NT2/D1 (cell line): ENCODE measurements at regions not wholly inside any gene's neighbourhood (a gene's known extent, or its start where the extent isn't known, plus 50 kb on each side); places are given as distances from the start of the nearest gene placed in this dataset.

Experiments used
- DNase-seq: peaks from one replicate; pipeline ENCODE4 v3.0.0-alpha.2; 2011; ENCODE audit warnings: low read depth, low spot score
- H3K27me3 ChIP-seq: 2 replicates; pipeline ENCODE4 v1.6.0; 2011; ENCODE audit warnings: mild to moderate bottlenecking; ENCODE audit not compliant: insufficient read length, insufficient read depth
- H3K36me3 ChIP-seq: 2 replicates; pipeline ENCODE4 v1.6.1; 2011; ENCODE audit warnings: mild to moderate bottlenecking, low read length, mixed read lengths; ENCODE audit not compliant: insufficient read depth, insufficient read length
- H3K4me1 ChIP-seq: 2 replicates; pipeline ENCODE4 v1.5.1; 2011; ENCODE audit not compliant: insufficient read depth, insufficient read length
- H3K4me3 ChIP-seq: 2 replicates; pipeline ENCODE4 v1.5.1; 2011; ENCODE audit warnings: low read depth; ENCODE audit not compliant: insufficient read length
- H3K9ac ChIP-seq: 2 replicates; pipeline ENCODE4 v1.6.0; 2011; ENCODE audit warnings: low read depth; ENCODE audit not compliant: insufficient read length
- H3K9me3 ChIP-seq: 2 replicates; pipeline ENCODE4 v1.5.1; 2011; ENCODE audit warnings: mild to moderate bottlenecking, low read length; ENCODE audit not compliant: insufficient read depth
- SUZ12 ChIP-seq: IDR thresholded peaks from 2 replicates; pipeline ENCODE4 v1.6.1; 2011; ENCODE audit not compliant: insufficient read length, insufficient read depth; ENCODE audit errors: extremely low read depth
- YY1 ChIP-seq: IDR thresholded peaks from 2 replicates; pipeline ENCODE4 v1.6.1; 2011; ENCODE audit not compliant: insufficient read length, insufficient read depth
- ZNF274 ChIP-seq: IDR thresholded peaks from 2 replicates; pipeline ENCODE4 v1.6.1; 2011; ENCODE audit warnings: mild to moderate bottlenecking, low read depth, low read length

DNA sequence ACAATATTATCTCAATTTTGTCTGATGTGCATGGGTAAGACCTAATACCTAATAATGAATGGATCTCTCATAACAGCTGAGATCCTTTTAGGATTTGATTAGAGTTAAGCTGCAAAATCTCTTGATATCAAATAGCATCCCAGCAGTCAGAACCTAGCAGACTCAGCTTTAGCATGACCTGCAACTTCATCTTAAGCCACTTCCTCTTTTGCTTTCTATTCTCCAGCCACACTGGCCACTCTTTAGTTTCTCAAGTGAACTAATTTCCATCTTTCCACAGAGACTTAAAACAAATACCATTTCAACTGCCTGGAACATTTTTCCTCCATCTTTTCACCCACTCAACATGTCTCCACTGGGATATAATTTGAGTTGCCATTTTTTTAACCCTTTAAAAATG lies 1251.6 kb upstream of the ZEB2 start:
- Histone ChIP-seq H3K4me3 (no peak overlapping the region), H3K4me1 (no peaks in the 10 kb centered on the region), H3K9ac (no peak overlapping the region), H3K36me3 (no peaks in the 10 kb centered on the region), H3K27me3 (no peaks in the 10 kb centered on the region), H3K9me3 (no peaks in the 10 kb centered on the region)
- DNase-seq, result no peak
- TF ChIP-seq YY1 (no peak), ZNF274 (no peak), SUZ12 (no peak)

- Histone ChIP-seq H3K27me3 (no peaks in the 10 kb centered on the region), H3K9me3 (no peaks in the 10 kb centered on the region), H3K9ac (no peak overlapping the region), H3K36me3 (no peaks in the 10 kb centered on the region), H3K4me1 (no peaks in the 10 kb centered on the region), H3K4me3 (no peak overlapping the region)
- DNase-seq, result no peak
- TF ChIP-seq YY1 (no peak), ZNF274 (no peak), SUZ12 (no peak)
Observed at GRCh38 chr2:145769011-145769716, 1249.2 kb upstream of the ZEB2 start.

DNA sequence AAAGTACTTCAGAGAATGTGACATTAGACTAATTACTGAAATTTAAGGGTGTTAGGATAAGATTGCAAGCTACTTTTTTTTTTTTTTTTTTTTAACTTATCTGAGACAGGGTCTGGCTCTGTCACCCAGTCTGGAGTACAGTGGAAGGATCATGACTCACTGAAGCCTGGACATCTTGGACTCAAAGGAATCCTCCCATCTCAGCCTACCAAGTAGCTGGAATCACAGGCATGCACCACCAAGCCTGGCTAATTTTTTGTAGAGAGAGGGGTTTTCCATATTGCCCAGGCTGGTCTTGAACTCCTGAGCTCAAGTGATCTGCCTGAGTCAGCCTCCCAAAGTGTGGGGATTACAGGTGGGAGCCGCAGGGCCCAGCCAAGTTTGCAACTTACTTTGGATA lies 1246.0 kb upstream of the ZEB2 start:
- no peak overlapping the region for H3K9ac ChIP-seq
- H3K27me3 ChIP-seq, result no peaks in the 10 kb centered on the region
- DNase-seq, result no peak
- H3K9me3 ChIP-seq, result no peaks in the 10 kb centered on the region
- H3K4me3 ChIP-seq, result no peak overlapping the region
- TF ChIP-seq ZNF274, result no peak
- TF ChIP-seq YY1, result no peak
- TF ChIP-seq SUZ12, result no peak
- H3K36me3 ChIP-seq, result no peaks in the 10 kb centered on the region
- no peaks in the 10 kb centered on the region for H3K4me1 ChIP-seq

DNA sequence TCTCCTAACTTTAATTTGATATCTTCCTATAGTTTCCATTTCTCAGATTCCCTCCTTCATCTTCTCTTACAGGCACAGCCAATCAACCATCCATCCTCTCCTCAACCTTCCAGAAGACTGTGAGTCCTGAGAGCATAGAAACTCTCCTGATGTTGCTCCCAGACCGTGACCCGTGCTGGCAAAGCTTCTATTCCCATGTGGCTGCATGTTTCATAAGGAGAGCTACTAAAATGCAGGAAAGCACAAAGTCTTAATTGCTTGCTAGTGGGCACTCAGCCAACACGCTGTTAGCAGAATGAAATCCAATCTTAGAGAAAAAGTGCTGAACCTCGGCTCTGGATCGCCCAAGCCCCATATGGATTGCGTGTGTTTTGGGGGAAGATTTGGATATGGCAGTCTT lies 1244.7 kb upstream of the ZEB2 start:
- Histone ChIP-seq H3K27me3 (no peaks in the 10 kb centered on the region), H3K9me3 (no peaks in the 10 kb centered on the region), H3K36me3 (no peaks in the 10 kb centered on the region), H3K4me1 (no peaks in the 10 kb centered on the region), H3K4me3 (no peak overlapping the region), H3K9ac (no peak overlapping the region)
- no peak for DNase-seq
- TF ChIP-seq SUZ12, result no peak
- TF ChIP-seq ZNF274, result no peak
- no peak for TF ChIP-seq YY1

DNA sequence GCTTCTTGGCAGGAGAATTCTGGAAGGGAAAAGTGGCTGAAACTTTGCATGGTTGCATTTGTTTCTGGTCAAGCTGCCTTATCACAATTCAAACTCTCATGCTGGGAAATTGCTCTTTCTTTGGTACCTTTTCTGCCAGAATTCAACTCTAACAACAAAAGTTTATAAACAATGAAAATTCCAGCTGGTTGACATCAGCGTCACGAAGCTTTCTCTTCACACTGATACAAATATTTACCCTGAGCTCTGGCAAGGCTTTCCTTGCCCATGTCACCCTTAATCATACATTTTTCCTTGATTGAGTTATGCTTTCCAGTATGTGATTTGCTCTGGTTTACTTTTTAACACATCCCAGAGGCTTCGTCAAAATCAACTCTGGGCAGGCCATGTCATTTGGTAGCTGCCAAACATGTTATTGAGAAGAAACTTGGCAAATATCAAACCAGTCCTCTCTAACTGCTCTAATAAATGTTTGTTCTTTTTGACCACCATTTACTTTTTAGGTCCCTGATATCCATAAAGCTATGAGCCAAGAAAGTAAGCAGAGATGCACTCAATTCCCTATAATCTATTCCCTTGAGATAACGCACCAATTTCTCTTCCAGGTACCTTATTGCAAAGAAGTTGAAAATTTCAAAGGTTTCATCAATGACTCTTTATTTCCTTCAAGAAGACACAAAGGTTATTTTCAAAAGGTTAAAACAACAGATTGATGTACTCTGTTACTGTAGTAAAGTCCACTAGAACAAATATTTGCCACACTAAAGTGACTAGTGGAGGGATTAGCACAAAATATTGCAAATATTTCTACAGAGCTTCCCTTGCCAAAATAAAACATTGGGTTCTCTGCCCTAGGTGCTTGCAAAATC lies 1241.1 kb upstream of the ZEB2 start:
- no peaks in the 10 kb centered on the region for H3K27me3 ChIP-seq
- DNase-seq, result no peak
- H3K9ac ChIP-seq, result no peak overlapping the region
- H3K9me3 ChIP-seq, result no peaks in the 10 kb centered on the region
- H3K4me1 ChIP-seq, result no peaks in the 10 kb centered on the region
- TF ChIP-seq ZNF274 (no peak), SUZ12 (no peak), YY1 (no peak)
- H3K4me3 ChIP-seq, result no peak overlapping the region
- H3K36me3 ChIP-seq, result no peaks in the 10 kb centered on the region

- Histone ChIP-seq H3K36me3 (no peaks in the 10 kb centered on the region), H3K4me1 (no peaks in the 10 kb centered on the region), H3K9ac (no peak overlapping the region), H3K4me3 (no peak overlapping the region), H3K27me3 (no peaks in the 10 kb centered on the region), H3K9me3 (no peaks in the 10 kb centered on the region)
- TF ChIP-seq ZNF274 (no peak), YY1 (no peak), SUZ12 (no peak)
- DNase-seq, result no peak
Observed at GRCh38 chr2:145759228-145759915, 1239.5 kb upstream of the ZEB2 start.
